PFSK-1 (cell line): ENCODE measurements at regions not wholly inside any gene's neighbourhood (a gene's known extent, or its start where the extent isn't known, plus 50 kb on each side); places are given as distances from the start of the nearest gene placed in this dataset.

ENCODE experiments used
- FOXP2 ChIP-seq: optimal IDR thresholded peaks from 2 replicates; pipeline ENCODE3; 2011; ENCODE audit warnings: borderline replicate concordance, control low read depth, inconsistent platforms; ENCODE audit not compliant: insufficient read depth; ENCODE audit errors: extremely low read length, extremely low read depth
- POLR2AphosphoS5 ChIP-seq: IDR thresholded peaks from 2 replicates; pipeline ENCODE4 v1.6.1; 2012; ENCODE audit warnings: low read depth, mild to moderate bottlenecking, control low read depth, low read length, moderate library complexity
- SIN3A ChIP-seq: IDR thresholded peaks from 2 replicates; pipeline ENCODE4 v1.6.1; 2012; ENCODE audit warnings: mild to moderate bottlenecking, low read length, moderate library complexity, borderline replicate concordance; ENCODE audit not compliant: insufficient read depth
- TAF1 ChIP-seq: IDR thresholded peaks from 2 replicates; pipeline ENCODE4 v1.6.1; 2012; ENCODE audit warnings: low read length, control low read depth, borderline replicate concordance; ENCODE audit not compliant: insufficient read depth
- TF ChIP-seq, protein P1 (sequence below), 2 experiments: IDR thresholded peaks; 2 replicates each; pipeline versions ENCODE4 v1.6.1 to v1.8.0; 2011 to 2012; ENCODE audit warnings: low read depth in 2 of 2, low read length in 2 of 2, control low read depth in 1 of 2, inconsistent platforms in 1 of 2, mild to moderate bottlenecking in 1 of 2, moderate library complexity in 1 of 2; ENCODE audit not compliant: insufficient read depth in 1 of 2

- TF ChIP-seq SIN3A = no peak
- TF ChIP-seq FOXP2 = no peak
- no peak for TF ChIP-seq TAF1
- no peak for TF ChIP-seq POLR2AphosphoS5
- TF ChIP-seq, protein P1, sequence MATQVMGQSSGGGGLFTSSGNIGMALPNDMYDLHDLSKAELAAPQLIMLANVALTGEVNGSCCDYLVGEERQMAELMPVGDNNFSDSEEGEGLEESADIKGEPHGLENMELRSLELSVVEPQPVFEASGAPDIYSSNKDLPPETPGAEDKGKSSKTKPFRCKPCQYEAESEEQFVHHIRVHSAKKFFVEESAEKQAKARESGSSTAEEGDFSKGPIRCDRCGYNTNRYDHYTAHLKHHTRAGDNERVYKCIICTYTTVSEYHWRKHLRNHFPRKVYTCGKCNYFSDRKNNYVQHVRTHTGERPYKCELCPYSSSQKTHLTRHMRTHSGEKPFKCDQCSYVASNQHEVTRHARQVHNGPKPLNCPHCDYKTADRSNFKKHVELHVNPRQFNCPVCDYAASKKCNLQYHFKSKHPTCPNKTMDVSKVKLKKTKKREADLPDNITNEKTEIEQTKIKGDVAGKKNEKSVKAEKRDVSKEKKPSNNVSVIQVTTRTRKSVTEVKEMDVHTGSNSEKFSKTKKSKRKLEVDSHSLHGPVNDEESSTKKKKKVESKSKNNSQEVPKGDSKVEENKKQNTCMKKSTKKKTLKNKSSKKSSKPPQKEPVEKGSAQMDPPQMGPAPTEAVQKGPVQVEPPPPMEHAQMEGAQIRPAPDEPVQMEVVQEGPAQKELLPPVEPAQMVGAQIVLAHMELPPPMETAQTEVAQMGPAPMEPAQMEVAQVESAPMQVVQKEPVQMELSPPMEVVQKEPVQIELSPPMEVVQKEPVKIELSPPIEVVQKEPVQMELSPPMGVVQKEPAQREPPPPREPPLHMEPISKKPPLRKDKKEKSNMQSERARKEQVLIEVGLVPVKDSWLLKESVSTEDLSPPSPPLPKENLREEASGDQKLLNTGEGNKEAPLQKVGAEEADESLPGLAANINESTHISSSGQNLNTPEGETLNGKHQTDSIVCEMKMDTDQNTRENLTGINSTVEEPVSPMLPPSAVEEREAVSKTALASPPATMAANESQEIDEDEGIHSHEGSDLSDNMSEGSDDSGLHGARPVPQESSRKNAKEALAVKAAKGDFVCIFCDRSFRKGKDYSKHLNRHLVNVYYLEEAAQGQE (IDR thresholded peaks at IDR 0.05; ENCODE audit: insufficient read depth in 1 of 2, low read depth in 2 of 2, low read length in 2 of 2) = no peak
Observed at GRCh38 chr3:104175696-104176095, 1191.0 kb upstream of the ALCAM start.

DNA sequence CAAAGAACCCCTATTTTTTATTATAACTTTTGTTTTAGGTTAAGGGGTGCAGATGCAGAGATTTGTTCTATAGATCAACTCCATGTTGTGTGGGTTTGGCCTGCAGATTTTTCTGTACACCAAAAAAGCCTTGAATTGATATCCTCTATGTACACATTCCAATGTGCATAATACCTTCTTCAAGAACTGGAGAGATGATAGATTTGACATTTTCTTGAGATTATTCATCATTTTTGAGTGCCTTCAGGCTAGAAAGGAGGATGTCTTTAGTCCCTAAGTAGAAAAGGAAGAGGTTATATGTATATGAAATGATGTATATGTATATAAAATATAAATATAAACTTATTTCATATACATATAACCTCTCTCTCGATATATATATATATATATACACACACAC, 1190.0 kb upstream of the ALCAM start:
- no peak for TF ChIP-seq POLR2AphosphoS5
- no peak for TF ChIP-seq FOXP2
- TF ChIP-seq, protein P1 (IDR thresholded peaks at IDR 0.05; ENCODE audit: insufficient read depth in 1 of 2, low read depth in 2 of 2, low read length in 2 of 2) = no peak
- TF ChIP-seq SIN3A = no peak
- TF ChIP-seq TAF1 = no peak

GRCh38 chr3:104178680-104179079, 1188.0 kb upstream of the ALCAM start:
- TF ChIP-seq POLR2AphosphoS5 (no peak), SIN3A (no peak), TAF1 (no peak), FOXP2 (no peak)
- TF ChIP-seq, protein P1 (IDR thresholded peaks at IDR 0.05; ENCODE audit: insufficient read depth in 1 of 2, low read depth in 2 of 2, low read length in 2 of 2) = no peak

- TF ChIP-seq, protein P1 (IDR thresholded peaks at IDR 0.05; ENCODE audit: insufficient read depth in 1 of 2, low read depth in 2 of 2, low read length in 2 of 2) = no peak
- no peak for TF ChIP-seq SIN3A
- no peak for TF ChIP-seq TAF1
- TF ChIP-seq FOXP2 = no peak
- TF ChIP-seq POLR2AphosphoS5 = no peak
Observed at GRCh38 chr3:104180906-104181305, 1185.8 kb upstream of the ALCAM start.

- no peak for TF ChIP-seq POLR2AphosphoS5
- no peak for TF ChIP-seq SIN3A
- no peak for TF ChIP-seq FOXP2
- TF ChIP-seq, protein P1 (IDR thresholded peaks at IDR 0.05; ENCODE audit: insufficient read depth in 1 of 2, low read depth in 2 of 2, low read length in 2 of 2) = no peak
- TF ChIP-seq TAF1 = no peak
Observed at GRCh38 chr3:104190681-104191080, 1176.0 kb upstream of the ALCAM start.
